ENCODE measurements at regions not wholly inside any gene's neighbourhood (a gene's known extent, or its start where the extent isn't known, plus 50 kb on each side); places are given as distances from the start of the nearest gene placed in this dataset.
"Not testable (repeated sequence)": the region's sequence is repeated elsewhere in the genome, so short reads cannot be mapped to it uniquely, and the experiment has no call there.

DNA sequence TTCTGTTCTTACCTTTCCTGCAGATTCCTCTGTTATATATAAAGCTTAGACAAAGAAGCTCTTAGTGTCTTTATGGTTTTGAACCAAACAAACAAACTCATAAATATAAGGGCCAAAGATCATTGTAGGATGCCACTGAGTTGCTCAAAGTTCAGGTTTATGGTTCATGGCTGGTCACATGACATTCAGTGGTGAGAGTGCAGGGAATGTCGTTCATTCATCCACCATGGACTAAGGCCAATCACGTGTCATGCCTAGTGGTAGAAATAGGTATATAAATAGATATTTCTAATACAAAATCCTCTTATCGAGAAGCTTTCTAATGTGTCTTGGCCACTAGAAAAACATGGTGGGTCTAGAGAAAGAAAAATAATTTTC is 119.4 kb downstream of the GATA3 start:
- no peak for DNase-seq (ENCODE audit: low read depth)

DNA sequence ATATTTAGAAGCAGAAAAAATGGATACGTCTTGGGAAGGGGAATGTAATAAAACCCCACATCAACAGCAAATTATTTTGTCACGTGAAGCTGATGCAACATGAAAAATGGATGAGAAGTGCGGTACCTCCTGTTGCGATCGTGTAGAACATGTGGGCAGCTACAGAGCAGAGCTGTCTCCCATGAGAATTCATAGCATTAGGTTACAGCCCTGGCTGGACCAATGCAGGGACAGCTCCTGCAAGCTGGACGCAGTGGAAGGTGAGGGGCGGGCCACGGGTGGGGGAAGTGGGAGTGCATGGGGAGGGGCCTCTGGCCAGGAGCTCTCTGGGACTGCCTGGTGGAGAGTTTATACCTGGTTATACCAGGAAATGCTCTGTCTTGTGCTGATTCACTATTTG is 120.3 kb downstream of the GATA3 start:
- no peak for DNase-seq (ENCODE audit: low read depth)

DNA sequence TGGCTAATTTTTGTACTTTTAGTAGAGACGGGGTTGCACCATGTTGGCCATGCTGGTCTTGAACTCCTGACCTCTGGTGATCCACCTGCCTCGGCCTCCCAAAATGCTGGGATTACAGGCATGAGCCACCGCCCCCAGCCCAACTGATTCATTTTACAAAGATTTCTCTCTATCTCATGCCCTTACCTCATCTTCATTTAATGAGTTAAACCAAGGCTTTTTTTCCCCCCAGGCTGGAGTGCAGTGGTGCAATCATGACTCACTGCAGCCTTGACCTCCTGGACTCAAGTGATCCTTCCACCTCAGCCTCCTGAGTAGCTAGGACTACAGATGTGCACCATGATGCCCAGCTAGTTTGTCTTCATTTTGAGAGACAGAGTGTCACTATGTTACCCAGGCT is 123.0 kb downstream of the GATA3 start:
- not testable (repeated sequence) for DNase-seq (ENCODE audit: low read depth)

DNA sequence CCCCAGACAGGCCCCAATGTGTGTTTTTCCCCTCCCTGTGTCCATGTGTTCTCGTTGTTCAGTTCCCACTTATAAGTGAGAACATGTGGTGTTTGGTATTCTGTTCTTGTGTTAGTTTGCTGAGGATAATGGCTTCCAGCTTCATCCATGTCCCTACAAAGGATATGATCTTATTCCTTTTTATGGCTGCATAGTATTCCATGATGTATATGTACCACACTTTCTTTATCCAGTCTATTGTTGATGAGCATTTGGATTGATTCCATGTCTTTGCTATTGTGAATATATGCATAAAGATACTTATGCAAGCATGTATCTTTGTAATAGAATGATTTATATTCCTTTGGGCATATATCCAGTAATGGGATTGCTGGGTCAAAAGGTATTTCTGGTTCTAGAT is 125.3 kb downstream of the GATA3 start:
- not testable (repeated sequence) for DNase-seq (ENCODE audit: low read depth)

DNA sequence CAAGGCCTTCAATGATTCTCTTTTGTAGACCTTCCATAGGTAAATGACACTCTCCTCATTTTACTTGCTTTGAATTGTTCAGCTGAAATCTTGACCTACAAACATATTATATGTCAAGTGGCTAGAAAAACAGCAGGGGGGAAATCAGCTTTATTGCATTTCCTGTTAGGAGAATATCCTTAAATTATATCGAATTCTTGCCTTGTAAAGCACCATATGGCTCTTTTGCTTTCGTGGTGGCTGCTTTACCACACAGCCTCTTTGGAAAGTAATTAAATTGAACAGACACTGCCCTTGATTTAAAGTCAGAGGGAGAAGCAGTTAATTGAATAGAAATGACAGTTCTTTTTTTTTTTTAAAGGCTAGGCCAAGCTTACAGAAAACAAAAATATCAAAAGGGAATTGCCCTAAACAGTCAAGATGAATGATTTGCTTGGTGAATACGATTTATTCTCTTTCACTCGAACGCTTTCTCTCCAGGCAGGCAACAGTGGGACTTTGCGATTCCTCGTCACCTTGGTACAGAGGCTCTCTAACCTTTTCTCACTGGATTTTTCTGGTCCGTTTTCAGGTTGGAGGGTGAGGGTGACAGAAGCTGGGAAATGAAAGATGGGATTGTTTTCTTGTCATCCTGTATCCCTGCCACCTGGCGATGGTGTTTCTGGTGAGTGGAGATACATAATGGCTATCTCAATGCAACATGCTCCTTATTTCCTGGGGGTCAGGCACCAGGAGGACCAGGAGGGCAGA is 126.0 kb downstream of the GATA3 start:
- no peak for DNase-seq (ENCODE audit: low read depth)

DNA sequence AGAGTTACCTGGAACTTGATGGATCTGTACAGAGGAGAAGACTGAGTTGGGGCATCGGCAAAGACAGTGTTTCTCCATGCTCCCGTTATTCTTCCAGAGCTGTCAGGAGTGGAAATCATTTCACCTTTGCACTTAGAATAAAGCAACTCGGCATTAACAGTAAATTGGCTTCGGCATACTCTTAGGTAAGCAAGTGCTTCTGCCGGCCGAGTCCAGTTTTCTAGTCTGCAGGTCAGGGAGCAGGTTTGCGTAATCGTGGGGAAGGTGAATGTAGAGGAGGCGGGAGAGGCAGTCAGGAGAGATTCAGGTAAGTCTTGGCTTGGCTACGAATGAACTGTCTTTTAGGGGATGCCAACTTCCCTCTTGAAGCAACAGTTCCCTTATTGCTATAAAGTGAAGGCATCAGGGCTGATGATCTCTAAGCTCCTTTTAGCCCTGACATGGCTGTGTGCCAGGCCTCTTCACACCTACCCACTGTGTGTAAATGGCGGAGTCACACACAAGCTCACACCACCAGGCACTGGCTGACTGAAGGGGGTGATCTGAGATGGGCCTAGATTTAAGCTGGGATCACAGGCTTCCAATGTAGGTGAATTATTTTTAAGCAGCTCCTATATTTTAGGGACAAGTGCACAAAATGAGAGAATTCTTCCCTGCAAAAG is 127.1 kb downstream of the GATA3 start:
- DNase-seq (ENCODE audit: low read depth), result no peak

DNA sequence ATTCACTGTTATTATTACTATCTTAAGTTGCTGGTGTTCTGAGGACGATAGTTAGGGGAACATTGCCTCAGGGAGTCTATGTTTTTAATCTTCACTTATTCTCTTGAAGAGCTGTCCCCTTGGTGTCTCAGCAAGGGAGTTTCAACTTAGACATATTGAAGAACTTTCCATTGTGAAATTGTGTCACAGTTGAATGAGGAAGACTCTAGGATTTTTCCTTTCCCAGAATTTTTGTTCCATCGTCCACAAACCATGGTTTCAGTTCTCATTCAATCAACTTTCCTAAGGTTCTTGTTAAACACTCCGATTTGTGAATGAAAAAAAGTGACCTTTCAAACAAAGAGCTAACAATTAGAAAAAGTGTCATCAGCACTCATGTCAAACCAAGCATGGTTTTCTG is 128.3 kb downstream of the GATA3 start:
- no peak for DNase-seq (ENCODE audit: low read depth)

DNA sequence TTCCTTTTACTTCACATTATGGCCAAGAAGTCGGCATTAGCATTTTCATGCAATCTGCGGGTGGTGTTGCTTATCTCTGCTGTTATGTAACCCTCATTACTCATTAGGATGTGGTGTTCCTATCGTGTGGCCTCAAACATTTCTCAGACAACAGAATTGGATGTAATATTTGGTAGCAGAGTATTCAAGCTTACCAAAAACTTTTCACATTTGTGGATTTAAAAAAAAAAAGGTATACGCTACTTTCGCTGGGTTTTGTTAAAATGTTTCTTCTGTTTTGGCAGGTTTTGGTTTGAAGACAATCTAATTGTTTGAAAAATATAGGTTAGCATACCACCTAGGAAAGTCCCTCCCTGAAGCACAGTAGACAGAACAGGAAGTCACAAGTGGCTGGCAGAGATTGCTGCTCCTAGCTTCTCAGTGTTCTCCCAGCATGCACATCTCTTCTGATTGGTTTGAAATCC is 128.8 kb downstream of the GATA3 start:
- DNase-seq (ENCODE audit: low read depth), result peak; percentile 4

DNA sequence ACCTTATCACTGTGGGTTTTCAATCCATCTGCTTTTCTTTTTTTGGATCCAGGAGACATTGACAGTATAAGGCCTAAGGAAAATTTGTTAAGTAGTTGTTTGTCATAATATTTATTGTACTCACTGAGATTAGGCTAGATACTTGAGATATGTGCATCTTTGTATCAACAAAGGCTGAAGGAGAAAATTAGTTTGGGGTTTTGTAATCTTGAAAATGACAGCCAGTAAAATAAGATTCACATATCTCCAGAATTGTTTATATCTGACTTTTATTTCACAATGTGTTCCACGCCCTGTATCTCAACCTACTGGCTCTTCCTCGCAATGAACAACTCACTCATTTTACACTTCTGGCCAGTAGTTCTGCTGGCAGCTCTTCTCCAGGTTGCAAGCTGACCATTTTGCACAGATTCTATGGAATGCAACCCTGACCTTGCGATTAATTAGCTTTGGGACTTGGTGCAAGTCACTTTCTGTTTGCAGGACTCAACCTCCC is 132.7 kb downstream of the GATA3 start:
- no peak for DNase-seq (ENCODE audit: low read depth)

DNA sequence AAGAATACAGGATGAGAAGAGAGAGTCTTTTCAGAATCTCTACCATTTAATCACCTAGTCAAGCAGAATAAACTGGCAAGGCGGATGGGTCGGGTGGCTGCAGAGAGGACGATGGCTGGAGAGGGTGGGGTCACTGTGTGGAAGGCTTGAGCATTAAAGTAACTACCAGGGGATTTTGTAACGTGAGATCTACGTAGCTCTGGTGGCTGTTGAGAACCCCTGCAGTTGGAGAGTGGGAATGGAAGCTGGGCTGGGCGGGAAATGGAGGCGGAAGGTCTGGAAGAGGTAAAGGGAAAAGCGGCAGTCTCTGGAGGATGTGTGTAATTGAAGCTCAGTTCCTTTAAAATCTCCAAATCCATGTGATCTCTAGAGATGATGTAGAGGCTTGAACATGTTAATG is 135.0 kb downstream of the GATA3 start:
- no peak for DNase-seq (ENCODE audit: low read depth)

DNA sequence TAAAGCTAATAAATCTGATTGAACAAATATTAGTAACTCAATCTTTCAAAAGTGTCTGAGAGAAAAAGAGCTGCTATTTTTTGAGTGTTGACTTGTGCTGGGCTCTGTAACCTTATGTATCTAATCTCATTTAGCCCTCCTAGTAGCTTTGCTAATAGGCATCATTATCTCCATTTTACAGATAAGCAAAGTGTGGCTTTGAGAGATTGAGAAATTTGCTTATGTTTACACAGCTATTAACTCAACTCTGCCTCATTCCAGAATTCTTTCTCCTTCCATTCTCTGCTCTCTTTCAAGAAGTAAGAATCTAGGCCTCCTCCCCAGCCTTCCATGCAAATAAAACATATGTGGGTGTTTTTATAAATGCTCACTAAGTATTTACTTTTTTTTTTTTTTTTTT is 137.8 kb downstream of the GATA3 start:
- DNase-seq (ENCODE audit: low read depth), result no peak

DNA sequence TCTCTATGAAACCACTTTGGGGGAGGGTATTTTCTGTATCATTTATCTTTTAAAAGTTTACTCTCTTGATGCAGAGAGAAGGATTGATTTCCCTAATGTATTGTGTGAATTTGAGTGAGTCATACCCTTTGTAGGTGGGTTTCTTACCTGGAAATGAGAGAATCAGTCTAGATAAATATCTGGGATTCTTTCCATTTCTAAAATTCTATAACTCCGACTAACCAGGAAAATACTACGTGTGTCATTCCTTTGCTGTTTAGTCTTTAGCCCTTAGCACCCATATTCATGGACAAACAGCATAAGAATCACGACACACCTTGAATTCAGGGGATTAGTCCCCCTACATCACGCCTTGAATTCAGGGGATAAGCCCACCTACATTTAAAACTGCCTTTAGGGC is 139.1 kb downstream of the GATA3 start:
- DNase-seq (ENCODE audit: low read depth), result no peak

DNA sequence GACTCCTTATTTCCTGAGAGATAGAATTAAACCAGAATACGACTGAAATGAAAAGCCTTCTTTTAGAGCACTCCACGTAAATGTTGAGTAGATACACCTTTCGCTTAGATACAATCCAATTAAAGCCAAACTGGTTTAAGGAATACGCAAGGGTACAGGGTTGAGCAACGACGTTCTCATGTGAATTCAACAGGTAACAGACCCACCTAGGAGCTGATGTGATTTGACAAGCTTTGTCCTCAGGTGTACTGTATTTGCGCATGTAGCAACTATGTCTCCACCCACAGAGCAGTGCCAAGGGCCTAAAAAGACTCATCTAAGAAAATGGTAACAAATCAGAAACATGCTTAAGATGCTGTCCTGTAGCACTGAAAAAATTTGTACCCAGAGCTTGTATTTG is 139.6 kb downstream of the GATA3 start:
- DNase-seq (ENCODE audit: low read depth), result no peak

DNA sequence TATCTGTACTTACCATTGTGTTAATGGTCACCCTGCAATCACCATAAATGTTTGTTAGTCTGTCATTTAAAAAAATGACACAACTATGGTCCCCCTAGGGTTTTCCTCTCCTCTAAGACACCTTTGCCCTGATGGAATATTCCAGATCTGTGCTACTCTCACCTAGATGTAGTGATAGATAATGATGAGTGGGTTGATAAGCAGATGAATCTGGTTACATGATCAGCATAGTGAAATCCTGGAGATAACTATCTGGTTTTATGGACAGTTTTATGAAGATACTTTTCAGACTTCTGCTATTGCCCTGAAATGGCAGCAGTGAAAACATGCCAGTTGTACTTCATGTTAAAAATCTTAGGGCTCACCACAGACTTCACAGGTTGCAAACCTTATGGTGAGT is 152.4 kb downstream of the GATA3 start:
- DNase-seq (ENCODE audit: low read depth), result no peak

DNA sequence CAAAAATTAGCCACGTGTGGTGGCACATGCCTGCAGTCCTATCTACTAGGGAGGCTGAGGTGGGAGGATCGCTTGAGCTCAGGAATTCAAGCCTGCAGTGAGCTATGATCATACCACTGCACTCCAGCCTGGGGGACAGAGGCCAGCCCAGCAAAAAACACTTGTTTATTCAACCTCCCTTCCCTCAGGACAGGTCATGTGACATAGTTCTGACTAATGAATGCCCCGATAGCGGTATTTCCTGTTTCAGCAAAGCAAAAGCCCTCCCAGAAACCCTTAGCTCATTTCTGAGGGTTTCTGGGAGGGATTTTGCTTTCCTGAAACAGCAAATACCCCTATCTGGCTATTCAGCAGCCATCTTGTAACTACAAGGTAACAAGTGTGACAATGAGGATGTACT is 157.1 kb downstream of the GATA3 start:
- no peak for DNase-seq (ENCODE audit: low read depth)

DNA sequence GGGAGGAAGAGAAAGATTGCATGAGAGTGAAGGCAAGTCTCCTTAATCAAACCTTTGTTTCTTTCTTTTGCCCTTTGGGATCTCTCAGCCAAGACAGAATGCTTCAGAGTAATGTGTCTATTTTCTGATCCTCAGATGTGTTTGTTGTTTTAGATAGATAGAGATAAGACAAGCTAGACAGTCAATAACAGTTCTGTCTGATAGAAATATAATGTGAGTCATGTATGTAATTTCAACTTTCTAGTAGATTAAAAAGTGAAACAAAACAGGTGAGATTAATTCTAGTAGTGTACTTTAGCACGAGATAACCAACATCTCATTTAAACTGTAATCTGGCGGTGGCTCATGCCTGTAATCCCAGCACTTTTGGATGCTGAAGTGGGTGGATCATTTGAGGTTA is 159.2 kb downstream of the GATA3 start:
- no peak for DNase-seq (ENCODE audit: low read depth)

DNA sequence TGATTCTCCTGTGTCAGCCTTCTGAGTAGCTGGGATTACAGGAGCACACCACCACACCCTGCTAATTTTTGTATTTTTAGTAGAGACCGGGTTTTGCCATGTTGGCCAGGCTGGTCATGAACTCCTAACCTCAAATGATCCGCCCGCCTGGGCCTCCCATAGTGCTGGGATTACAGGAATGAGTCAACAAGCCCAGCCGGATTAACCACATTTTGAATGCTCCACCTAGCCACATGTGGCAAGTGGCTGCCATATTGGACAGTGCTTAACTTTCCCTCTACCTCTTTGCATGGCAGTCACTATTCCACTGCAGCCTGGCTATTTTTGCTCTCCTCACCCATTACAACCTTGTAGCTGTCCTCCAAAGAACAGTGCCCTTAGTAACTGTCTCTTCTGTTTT is 160.1 kb downstream of the GATA3 start:
- no peak for DNase-seq (ENCODE audit: low read depth)

DNA sequence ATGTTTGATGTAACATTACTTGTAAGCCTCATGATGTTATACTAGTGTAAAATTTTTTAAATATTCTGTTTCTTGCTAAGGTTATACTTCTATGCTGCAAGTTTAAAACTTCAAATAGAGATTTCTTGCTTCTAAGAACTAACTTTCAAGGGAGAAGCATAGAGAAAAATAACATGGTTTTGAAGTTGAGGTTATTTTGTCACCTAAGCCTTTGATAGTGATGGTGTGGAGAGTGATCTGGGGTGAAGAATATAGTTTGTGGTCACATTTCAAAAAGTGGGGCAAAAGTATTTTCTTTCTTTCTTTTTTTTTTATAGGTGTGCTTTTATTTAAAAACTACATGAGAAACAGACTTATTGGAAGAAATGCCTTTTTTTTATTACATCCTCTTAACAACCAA is 162.4 kb downstream of the GATA3 start:
- DNase-seq (ENCODE audit: low read depth), result no peak

DNA sequence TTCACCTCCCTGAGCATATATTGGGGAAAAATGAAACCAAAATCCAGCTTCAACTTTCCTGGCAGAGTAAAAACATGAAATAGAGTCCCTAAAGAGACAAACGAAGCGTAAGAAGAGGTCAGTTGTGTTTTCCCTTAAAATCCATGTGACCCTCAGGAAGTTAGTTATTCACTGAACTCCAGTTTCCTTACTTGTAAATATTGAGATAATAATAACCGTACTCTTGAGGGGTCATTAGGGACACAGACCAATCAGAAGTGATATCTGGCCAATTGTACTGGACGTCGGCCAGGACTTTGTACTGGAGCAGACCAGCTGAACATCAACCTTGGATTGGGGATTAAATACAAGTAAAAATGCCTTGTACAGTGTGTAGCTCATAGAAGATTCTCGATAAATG is 167.0 kb downstream of the GATA3 start:
- no peak for DNase-seq (ENCODE audit: low read depth)

DNA sequence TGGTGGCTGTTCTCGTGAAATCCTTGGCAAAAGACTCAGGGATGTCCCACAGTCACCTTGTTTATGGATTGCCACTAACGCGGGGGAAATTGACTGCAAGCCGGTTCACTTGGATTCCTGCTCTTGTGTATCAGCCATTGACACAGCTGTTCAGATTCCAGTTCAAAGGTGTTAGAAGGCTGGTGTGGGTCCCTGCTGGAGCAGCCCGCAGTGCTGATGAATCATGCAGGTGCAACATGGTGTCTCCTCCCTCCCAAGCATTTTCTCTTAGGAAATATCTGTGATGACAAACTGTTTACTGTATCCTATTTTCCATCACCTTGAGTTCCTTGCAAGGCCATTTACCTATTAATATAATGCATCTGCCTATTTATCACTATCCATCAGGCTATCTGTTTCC is 170.1 kb downstream of the GATA3 start:
- DNase-seq (ENCODE audit: low read depth), result no peak

DNA sequence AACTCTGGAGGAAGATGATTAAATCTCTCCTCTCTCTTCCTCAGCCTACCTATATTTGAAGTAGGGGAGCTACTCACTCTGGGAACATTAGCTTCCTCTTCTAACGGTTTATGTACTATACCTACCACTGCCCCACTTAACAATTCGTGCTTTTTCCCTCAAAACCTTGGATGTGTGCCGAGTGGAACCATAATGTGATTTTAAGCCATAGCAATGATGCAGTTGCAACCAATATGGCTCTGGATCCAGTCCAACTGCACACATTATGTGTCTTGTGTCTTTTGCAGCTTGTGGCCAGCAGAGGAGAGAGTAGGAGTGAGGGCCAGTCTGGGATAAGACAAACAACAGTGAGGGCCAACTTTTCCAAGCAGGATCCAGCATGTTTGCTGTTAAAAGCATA is 170.7 kb downstream of the GATA3 start:
- no peak for DNase-seq (ENCODE audit: low read depth)

DNA sequence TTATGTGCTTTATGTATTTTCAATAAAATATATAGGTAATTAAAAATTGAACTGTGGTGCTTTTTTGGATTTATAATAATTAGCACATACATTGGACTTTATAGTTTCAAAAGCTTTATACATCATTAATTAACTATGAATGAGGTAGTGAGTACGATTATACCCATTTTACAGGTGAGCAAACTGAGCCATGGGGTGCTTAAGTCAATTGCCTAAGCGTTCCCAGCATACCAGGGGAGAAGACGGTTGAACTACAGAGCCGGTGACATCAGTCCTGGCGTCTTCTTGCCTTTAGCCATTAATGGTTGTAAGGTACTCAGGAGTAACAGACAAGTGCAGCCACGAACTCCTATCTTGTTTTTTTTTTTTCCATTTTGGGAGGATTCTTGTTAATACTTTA is 172.8 kb downstream of the GATA3 start:
- DNase-seq (ENCODE audit: low read depth), result no peak

DNA sequence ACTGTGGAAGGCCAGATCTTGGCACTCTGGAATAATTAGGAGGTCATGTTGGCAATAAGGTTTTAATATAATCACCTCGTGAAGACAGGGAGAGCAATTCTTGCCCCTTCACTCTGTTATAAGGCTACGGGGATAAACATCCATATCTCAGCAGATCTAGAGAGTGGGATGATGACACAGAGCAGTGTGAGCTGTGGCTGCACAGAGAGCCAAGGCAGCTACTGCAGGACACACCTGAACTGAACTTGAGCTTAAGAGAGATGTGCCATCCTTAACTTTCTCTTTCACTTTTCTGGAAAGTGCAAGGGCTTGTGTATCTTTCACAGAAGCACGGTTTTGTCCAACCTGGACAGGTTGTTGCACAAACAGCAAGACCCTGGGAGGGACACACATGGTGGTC is 174.7 kb downstream of the GATA3 start:
- DNase-seq (ENCODE audit: low read depth), result no peak

DNA sequence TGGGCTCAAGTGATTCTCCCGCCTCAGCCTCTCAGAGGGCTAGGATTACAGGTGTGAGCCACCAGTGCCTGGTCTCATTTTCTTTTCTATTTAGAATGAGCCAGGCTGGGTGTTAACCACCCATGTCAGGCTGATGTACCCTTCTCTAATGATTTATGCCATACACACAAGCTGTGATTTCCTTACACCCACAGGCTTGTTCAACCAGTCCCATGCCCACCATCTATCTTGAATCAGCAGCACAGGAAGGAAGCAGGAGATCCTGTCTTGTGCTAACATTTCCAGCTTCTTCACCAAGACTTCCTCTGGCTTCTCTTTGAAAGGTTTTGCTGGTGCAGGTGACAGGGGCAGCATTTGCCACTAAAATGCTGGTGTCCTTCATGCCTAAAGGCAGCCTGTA is 176.4 kb downstream of the GATA3 start:
- DNase-seq (ENCODE audit: low read depth), result no peak
